Progenitor cell of endocrine pancreas (in vitro differentiated cells): ENCODE measurements at regions not wholly inside any gene's neighbourhood (a gene's known extent, or its start where the extent isn't known, plus 50 kb on each side); places are given as distances from the start of the nearest gene placed in this dataset.

ENCODE experiments used
- DNase-seq: peaks from one replicate; pipeline ENCODE4 v3.0.0; 2021; ENCODE audit warnings: low spot score; ENCODE audit not compliant: unreplicated experiment
- H3K27ac Mint-ChIP-seq: 2 replicates; pipeline ENCODE4 v1.8.0; 2021; ENCODE audit warnings: mild to moderate bottlenecking, moderate library complexity, mixed read lengths
- H3K27me3 Mint-ChIP-seq: 2 replicates; pipeline ENCODE4 v1.8.0; 2021; ENCODE audit warnings: mixed read lengths
- H3K36me3 Mint-ChIP-seq: 2 replicates; pipeline ENCODE4 v1.8.0; 2022; ENCODE audit warnings: mixed read lengths; ENCODE audit not compliant: insufficient read depth
- H3K4me1 Mint-ChIP-seq: 2 replicates; pipeline ENCODE4 v1.8.0; 2021; ENCODE audit warnings: low read depth, mixed read lengths
- H3K4me3 Mint-ChIP-seq: 2 replicates; pipeline ENCODE4 v1.8.0; 2021; ENCODE audit warnings: low read depth, mild to moderate bottlenecking, moderate library complexity, mixed read lengths
- H3K9me3 Mint-ChIP-seq: 2 replicates; pipeline ENCODE4 v1.8.0; 2021; ENCODE audit warnings: low read depth, mixed read lengths
- CTCF ChIP-seq: fragments of 200-600 bp; sonication (generic); IDR thresholded peaks from one replicate; pipeline ENCODE4 v1.5.0; 2021; ENCODE audit warnings: antibody characterized with exemption, mild to moderate bottlenecking; ENCODE audit not compliant: unreplicated experiment

- DNase-seq = no peak
- H3K36me3 Mint-ChIP-seq = no peaks in the 10 kb centered on the region
- no peak overlapping the region for H3K27ac Mint-ChIP-seq
- H3K4me1 Mint-ChIP-seq = no peaks in the 10 kb centered on the region
- H3K4me3 Mint-ChIP-seq = no peak overlapping the region
- no peaks in the 10 kb centered on the region for H3K9me3 Mint-ChIP-seq
- TF ChIP-seq CTCF = no peak
- H3K27me3 Mint-ChIP-seq = no peaks in the 10 kb centered on the region
Observed at GRCh38 chr18:39200153-39200552, 1634.6 kb upstream of the CELF4 start.

GRCh38 chr18:39199231-39199855, 1633.7 kb upstream of the CELF4 start:
- Mint-ChIP-seq H3K27ac (no peak overlapping the region), H3K9me3 (no peaks in the 10 kb centered on the region), H3K36me3 (no peaks in the 10 kb centered on the region), H3K4me1 (no peaks in the 10 kb centered on the region), H3K4me3 (no peak overlapping the region), H3K27me3 (no peaks in the 10 kb centered on the region)
- DNase-seq = no peak
- no peak for TF ChIP-seq CTCF

GRCh38 chr18:39198376-39198775, 1632.8 kb upstream of the CELF4 start:
- Mint-ChIP-seq H3K4me3 (no peak overlapping the region), H3K9me3 (no peaks in the 10 kb centered on the region), H3K4me1 (no peaks in the 10 kb centered on the region), H3K27me3 (no peaks in the 10 kb centered on the region), H3K36me3 (no peaks in the 10 kb centered on the region), H3K27ac (no peak overlapping the region)
- DNase-seq = no peak
- TF ChIP-seq CTCF = no peak

- Mint-ChIP-seq H3K27me3 (no peaks in the 10 kb centered on the region), H3K36me3 (no peaks in the 10 kb centered on the region), H3K27ac (no peak overlapping the region), H3K4me1 (no peaks in the 10 kb centered on the region), H3K9me3 (no peaks in the 10 kb centered on the region), H3K4me3 (no peak overlapping the region)
- no peak for TF ChIP-seq CTCF
- DNase-seq = no peak
Observed at GRCh38 chr18:39191931-39192330, 1626.3 kb upstream of the CELF4 start.

GRCh38 chr18:39191058-39191457, 1625.5 kb upstream of the CELF4 start:
- DNase-seq = no peak
- H3K27me3 Mint-ChIP-seq = no peaks in the 10 kb centered on the region
- no peaks in the 10 kb centered on the region for H3K9me3 Mint-ChIP-seq
- TF ChIP-seq CTCF = no peak
- no peaks in the 10 kb centered on the region for H3K4me1 Mint-ChIP-seq
- no peaks in the 10 kb centered on the region for H3K36me3 Mint-ChIP-seq
- H3K4me3 Mint-ChIP-seq = no peak overlapping the region
- no peak overlapping the region for H3K27ac Mint-ChIP-seq
